Eye (tissue), 1 donor: ENCODE measurements at regions not wholly inside any gene's neighbourhood (a gene's known extent, or its start where the extent isn't known, plus 50 kb on each side); places are given as distances from the start of the nearest gene placed in this dataset.
A peak's percentile ranks its signal among the peaks of the same experiment; 100 is the strongest.

ENCODE experiments used
- DNase-seq: peaks from one replicate; pipeline ENCODE4 v3.0.0-alpha.2; 2015

GRCh38 chr17:36696805-36697204 is 95.4 kb downstream of the MRM1 start:
- no peak for DNase-seq

- peak; percentile 72 for DNase-seq
These were observed 96.6 kb downstream of the MRM1 start for GRCh38 chr17:36697903-36698530.

GRCh38 chr17:36701429-36702099 is 100.2 kb downstream of the MRM1 start:
- DNase-seq: no peak

- no peak for DNase-seq
These were observed 101.3 kb downstream of the MRM1 start for GRCh38 chr17:36702636-36703035.

GRCh38 chr17:36703860-36704266 is 102.5 kb downstream of the MRM1 start:
- peak; percentile 88 for DNase-seq

- DNase-seq: no peak
These were observed 104.0 kb downstream of the MRM1 start for GRCh38 chr17:36705283-36705795.

- peak; percentile 62 for DNase-seq
These were observed 104.7 kb downstream of the MRM1 start for GRCh38 chr17:36705874-36706731.

- no peak for DNase-seq
These were observed 106.5 kb downstream of the MRM1 start for GRCh38 chr17:36707904-36708303.

- no peak for DNase-seq
These were observed 113.4 kb downstream of the MRM1 start for GRCh38 chr17:36714789-36715188.

GRCh38 chr17:36715951-36716350 is 114.6 kb downstream of the MRM1 start:
- DNase-seq: no peak

- DNase-seq: no peak
These were observed 115.7 kb downstream of the MRM1 start for GRCh38 chr17:36717088-36717487.

GRCh38 chr17:36720131-36720530 is 118.7 kb downstream of the MRM1 start:
- DNase-seq: no peak

GRCh38 chr17:36721560-36722120 is 120.3 kb downstream of the MRM1 start:
- no peak for DNase-seq

GRCh38 chr17:36722121-36722902 is 120.9 kb downstream of the MRM1 start:
- peak; percentile 83 for DNase-seq

GRCh38 chr17:36722903-36723263 is 121.5 kb downstream of the MRM1 start:
- DNase-seq: no peak

- no peak for DNase-seq
These were observed 122.2 kb downstream of the MRM1 start for GRCh38 chr17:36723459-36724025.

- DNase-seq: no peak
These were observed 124.8 kb downstream of the MRM1 start for GRCh38 chr17:36726199-36726598.

GRCh38 chr17:36727052-36727451 is 125.7 kb downstream of the MRM1 start:
- no peak for DNase-seq

GRCh38 chr17:36727577-36727976 is 126.2 kb downstream of the MRM1 start:
- DNase-seq: no peak

- DNase-seq: peak; percentile 35
These were observed 126.9 kb downstream of the MRM1 start for GRCh38 chr17:36728030-36728991.
